T47D (cell line): ENCODE measurements at regions not wholly inside any gene's neighbourhood (a gene's known extent, or its start where the extent isn't known, plus 50 kb on each side); places are given as distances from the start of the nearest gene placed in this dataset.

ENCODE experiments used
- DNase-seq, 2 experiments: peaks; one replicate each; pipeline versions ENCODE4 v3.0.0 to v3.0.0-alpha.2; 2011 to 2012; ENCODE audit warnings: low read depth in 1 of 2, low spot score in 1 of 2
- JUND ChIP-seq: IDR thresholded peaks from 2 replicates; pipeline ENCODE4 v1.6.1; 2012; ENCODE audit warnings: low read depth
- in situ Hi-C: cut with HindIII; loops from 2 replicates; pipeline ENCODE4 v1.10.0; 2016; ENCODE audit warnings: low sequenced_read_pairs, low pct_unique_long_range_greater_than_20kb

DNA sequence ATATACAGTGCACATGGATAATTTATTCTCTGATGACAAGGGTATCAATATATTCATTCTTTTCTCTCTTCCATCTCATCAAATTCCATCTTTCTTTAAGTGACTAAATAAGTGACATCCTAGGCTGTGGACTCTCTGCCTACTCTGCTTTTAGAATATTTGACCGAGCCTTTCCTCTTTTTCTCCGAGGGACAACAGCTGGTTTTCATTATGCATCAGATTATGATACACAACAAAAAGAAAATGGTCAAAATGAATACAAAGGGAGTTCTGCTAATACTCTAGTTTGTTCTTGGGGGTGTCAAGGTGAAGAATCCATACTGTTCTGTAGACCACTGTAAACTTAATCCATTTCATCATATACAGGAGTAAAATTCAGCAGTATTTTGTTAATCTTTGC, 942.6 kb downstream of the KCNJ2 start:
- in situ Hi-C loops = no loop called here
- DNase-seq = no peak
- no peak for TF ChIP-seq JUND

DNA sequence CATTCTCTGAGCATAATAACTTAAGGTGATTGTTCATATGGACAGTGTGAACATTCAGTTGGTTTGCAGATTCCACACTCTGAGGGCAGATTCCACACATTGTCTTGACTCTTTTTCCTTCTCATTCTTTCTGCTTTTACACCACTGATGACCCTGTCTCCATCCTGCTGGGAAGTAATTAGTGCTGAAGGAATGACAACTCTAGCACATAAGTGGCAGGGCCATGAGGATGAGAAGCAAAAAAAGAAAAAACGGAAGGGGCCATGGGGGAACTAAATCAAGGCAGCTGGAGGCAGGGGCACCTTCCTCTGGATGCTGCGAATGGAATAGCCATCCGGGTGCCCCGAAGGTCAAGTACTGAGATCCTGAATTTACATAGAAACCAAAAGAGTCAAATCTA, 944.0 kb downstream of the KCNJ2 start:
- no peak for TF ChIP-seq JUND
- in situ Hi-C loops = no loop called here
- DNase-seq = no peak

DNA sequence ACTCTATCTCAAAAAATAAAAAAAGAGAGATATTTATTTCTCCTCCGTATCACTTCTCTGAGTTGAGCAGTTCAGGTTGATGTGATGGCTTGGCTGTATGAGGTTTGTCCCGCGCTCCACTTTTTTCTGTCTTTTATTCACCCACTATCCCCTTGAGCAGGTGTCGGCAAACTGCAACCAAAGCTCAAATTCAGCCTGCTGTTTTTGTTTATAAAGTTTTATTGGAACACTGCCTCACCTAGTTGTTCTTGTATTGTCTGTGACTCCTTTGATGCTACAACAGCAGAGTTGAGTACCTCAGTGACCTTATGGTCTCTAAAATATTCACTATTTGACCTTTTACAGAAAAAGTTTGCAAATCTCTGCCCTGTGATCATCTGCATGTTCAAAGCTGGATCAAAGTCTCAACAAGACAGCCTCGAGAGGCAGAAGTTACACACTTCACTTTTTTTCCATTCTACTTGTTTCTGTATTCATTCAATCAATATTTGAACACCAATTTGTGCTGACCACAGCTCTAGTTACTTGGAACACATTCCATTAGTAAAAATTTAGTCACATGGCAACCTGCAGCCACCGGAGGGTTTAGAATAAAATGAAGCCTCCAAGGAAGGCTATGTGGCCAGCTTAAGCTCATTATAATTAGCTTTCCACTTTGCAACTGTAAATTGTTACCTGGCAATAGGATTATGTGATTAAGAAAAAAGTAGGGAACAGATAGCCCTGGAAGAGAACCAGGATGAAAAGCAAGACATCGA, 945.8 kb downstream of the KCNJ2 start:
- TF ChIP-seq JUND = no peak
- DNase-seq = no peak
- in situ Hi-C loops = no loop called here

DNA sequence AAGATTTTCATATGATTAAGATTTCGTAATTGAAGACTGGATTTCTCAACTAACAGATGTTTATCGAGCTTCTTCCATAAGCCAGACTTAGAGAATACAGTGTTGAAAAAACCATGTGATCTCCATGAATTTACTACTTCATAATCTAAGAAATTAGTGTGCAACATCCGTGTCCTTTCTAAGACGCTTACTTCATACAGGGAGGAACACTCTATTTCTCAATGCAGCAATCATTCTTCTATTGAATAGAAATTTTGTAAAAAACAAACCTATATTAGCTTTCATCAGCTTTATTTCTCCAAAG, 946.3 kb downstream of the KCNJ2 start:
- TF ChIP-seq JUND = no peak
- in situ Hi-C loops = no loop called here

DNA sequence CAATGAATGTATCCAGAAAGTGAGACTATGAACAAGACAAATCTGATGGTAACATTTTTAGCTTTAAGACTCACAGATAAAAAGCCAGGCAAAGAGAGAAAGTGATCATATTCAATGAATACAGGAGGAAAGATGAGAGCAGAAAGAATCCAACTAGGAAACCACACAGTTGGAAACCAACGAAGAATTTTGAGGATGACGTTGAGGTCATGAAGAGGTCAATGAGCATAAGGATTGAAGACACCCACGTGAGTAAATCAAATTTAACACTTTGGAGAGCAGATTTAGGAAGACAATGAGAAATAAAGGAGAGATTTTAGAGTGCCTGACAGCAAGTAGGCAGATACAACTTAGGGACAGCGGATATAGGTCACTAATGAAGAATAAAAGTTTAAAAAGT, 948.1 kb downstream of the KCNJ2 start:
- in situ Hi-C loops = no loop called here
- DNase-seq = no peak
- TF ChIP-seq JUND = no peak

More for the DNA sequence above, 946.3 kb downstream of the KCNJ2 start:
- DNase-seq = no peak

DNA sequence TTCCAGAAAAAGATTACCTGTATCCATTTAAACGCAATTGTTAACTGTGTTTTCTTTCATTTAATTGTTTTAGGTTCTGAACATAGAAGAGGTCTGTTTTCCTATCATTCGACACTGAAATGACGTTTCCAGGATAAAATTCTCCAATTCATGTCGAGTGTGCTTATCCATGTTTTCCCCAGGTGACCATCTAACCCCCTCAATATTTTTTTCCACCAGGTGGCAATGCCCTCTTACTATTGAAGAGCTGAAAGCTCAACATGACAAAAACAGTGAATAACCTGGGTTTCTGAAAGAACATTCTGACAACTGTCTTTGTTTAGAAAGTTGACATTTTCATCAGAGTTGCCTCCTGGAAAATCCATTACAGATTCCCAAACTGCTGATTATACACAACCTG, 948.7 kb downstream of the KCNJ2 start:
- in situ Hi-C loops = no loop called here
- TF ChIP-seq JUND = no peak
- peak; percentile 12 to 55 for DNase-seq

DNA sequence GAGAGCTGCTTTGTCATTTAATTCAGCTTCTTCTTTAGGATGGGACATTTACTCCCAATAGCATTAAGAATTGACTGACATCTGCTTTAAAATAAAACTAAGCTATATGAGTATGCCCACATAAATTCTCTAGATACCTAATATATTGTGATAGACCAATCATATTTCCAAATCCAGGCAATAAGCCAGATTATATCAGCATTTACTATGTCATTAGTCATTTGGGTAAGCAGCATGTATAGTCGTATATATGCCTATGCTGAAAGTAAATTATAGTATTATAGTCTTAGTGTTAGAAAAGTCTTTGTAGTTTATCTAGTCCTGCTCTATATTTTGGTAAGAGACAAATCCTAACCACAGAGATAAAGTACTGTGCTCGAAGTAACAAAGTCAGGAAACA, 958.1 kb downstream of the KCNJ2 start:
- DNase-seq = no peak
- in situ Hi-C loops = no loop called here
- no peak for TF ChIP-seq JUND

DNA sequence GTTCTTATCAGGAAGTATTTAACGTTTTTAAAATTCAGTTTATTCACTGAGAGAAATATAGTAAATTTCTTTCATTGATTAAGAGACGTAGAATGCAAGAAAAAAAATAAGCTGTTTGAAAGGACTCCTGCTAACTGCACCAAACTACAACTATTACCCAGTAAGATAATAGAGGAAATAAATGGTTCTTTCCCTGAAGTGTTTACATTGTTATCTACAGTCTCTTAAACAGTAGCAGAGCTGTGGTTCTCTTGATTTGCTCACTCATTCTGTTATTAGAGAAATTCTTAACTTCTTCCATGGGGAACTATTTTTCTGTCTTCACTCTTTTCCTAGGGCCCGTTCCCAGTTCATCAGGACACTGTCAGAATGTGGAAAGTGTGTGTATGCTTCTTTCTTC, 973.0 kb downstream of the KCNJ2 start:
- in situ Hi-C loops = no loop called here
- no peak for DNase-seq
- TF ChIP-seq JUND = no peak

DNA sequence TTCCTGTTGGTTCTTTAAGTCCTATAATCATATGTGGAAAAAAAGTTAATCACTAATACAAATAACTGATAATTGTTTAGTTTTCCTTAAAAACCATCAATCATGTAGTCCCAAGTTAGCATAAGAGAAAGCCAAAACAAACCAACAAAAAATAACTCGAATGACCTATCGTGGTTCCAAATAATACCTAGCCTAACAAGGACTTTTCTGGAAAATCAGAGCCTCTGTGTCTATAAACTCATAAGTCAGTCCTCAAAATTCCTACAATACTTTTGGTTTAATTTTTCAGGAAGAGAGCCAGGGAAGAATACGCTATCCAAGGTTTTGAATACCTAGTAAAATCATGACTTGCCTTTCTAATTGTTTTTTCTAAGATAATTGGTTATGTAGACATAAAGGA, 975.3 kb upstream of the SOX9 start:
- no peak for DNase-seq
- in situ Hi-C loops = no loop called here
- no peak for TF ChIP-seq JUND

DNA sequence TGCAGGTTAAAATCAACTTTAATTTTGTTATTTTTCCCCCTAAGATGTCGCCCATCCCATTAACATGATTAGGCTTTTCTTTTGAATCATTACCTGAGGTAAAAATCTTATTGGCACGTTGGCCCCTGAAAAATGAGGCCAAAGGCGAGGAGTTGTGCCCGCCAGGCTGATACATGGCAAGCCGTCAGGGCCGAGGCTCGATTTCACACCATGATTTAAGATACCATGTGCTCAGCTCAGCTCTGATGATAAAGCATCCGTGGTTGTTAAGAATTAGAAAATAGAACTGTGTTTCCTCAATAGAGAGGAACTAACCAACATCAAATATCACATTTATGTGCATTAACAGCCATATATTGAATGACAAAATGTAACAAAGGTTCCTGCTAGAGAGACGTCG, 972.9 kb upstream of the SOX9 start:
- no peak for TF ChIP-seq JUND
- DNase-seq = no peak
- in situ Hi-C loops = no loop called here

DNA sequence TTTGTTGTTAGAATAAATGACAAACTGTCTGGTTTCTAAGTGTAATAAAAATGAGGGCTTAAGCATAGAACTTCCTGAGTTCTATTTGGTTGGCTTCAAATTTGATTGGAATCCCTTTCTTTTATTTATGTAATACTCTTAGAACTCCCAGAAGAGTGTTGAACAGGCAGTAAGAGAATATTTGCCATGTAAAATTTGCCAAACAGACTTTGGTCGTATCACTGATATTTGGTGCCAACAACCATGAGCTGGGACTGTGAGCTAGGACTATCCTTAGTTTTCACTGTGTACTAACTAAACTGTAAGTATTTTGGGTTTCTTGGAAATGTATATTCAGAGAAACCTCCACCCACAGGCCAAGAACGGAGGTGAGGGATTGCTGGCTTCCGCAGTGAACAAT, 971.2 kb upstream of the SOX9 start:
- in situ Hi-C loops = no loop called here
- no peak for DNase-seq
- TF ChIP-seq JUND = no peak

DNA sequence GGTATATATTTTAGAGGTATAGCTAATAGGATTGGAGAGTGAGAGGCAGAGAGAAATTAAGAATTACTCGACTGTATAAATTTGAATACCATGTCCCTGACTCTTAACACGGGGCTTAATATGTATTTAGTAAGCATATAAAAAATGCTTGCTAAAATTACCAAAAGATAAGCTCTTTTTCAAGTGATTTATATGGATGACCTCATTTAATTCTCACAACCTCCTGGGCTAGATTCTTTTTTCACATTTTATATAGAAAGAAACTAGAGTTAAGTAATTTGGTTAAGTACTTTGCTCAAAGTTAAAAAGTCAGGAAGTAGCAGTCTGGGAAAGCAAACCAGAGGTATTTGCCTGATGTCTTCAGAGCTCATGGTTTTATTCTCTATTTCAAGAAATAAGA, 963.5 kb upstream of the SOX9 start:
- in situ Hi-C loops = no loop called here
- TF ChIP-seq JUND = no peak
- DNase-seq = no peak

DNA sequence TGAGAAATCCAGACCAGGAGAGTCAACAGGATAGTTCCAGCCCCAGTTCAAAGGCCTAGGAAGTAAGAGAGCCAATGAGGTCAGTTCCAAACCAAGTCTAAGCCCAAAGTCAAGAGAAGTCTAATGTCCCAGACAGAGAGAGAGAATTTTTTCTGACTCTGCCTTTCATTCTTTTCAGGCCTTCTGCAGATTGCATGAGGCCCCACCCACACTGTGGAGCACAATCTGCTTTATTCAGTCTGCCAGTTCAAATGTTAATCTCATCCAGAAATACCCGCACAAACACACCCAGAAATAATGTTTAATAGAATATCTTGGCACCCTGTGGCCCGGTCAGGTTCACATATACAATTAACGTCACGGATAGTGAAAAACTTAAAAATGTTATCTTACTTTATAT, 962.4 kb upstream of the SOX9 start:
- in situ Hi-C loops = no loop called here

DNA sequence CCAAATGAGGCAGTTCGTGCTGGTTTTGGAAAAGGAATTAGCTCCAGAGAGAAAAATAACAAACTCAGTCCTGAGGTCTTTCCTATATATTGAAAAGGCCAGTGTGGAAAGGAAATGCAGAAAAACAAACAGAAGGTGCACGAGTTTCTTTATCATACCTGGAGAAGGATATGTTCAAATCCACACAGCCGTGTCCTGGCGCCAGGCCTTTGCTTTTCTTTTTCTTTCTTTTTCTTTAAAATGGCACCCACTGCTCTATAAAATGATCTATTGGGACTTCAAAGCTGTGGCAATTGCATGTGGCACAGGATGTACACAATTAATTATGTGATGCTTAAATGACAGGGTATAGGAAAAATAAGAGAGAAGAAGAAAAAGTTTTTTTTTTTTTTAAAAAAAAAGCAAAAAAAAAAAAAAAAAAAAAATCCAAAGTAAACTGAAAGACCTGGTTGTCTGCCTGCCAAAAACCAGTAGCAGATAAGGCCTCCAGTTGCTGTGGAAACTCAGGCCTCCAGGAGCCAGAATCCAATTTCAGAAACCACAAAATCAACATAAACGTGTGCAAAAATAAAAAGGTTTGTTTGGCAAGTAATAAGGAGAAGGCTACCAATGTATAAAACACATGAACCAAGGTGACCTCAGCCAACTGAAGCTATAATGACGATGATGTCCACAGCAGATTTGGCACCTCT, 957.6 kb upstream of the SOX9 start:
- no peak for TF ChIP-seq JUND
- in situ Hi-C loops = no loop called here
- DNase-seq = peak in 1 of 2 experiments; percentile 37

More for the DNA sequence above, 962.4 kb upstream of the SOX9 start:
- DNase-seq = no peak
- no peak for TF ChIP-seq JUND
